DOHH2 (cell line): ENCODE measurements at regions not wholly inside any gene's neighbourhood (a gene's known extent, or its start where the extent isn't known, plus 50 kb on each side); places are given as distances from the start of the nearest gene placed in this dataset.

Experiments used
- H3F3A ChIP-seq: fragments of 200-600 bp; sonication (generic), shearing (Covaris generic); 2 replicates; pipeline ENCODE4 v1.6.0; 2016; ENCODE audit warnings: antibody characterized with exemption, mild to moderate bottlenecking; ENCODE audit not compliant: control insufficient read depth, insufficient read depth
- H3K27ac ChIP-seq: fragments of 200-600 bp; sonication (generic); 2 replicates; pipeline ENCODE4 v1.5.1; 2014; ENCODE audit warnings: low read depth, mild to moderate bottlenecking, low read length, moderate library complexity
- H3K27me3 ChIP-seq: fragments of 200-600 bp; sonication (generic); 2 replicates; pipeline ENCODE4 v1.6.1; 2014; ENCODE audit warnings: mild to moderate bottlenecking, low read length, mixed read lengths; ENCODE audit not compliant: control insufficient read depth
- H3K36me3 ChIP-seq: fragments of 200-600 bp; sonication (generic); 2 replicates; pipeline ENCODE4 v1.6.1; 2014; ENCODE audit warnings: mild to moderate bottlenecking, low read length, moderate library complexity, mixed read lengths; ENCODE audit not compliant: control insufficient read depth
- H3K4me1 ChIP-seq: fragments of 200-600 bp; sonication (generic); 2 replicates; pipeline ENCODE4 v1.6.1; 2014; ENCODE audit warnings: mild to moderate bottlenecking, low read length, mixed read lengths; ENCODE audit not compliant: control insufficient read depth
- H3K4me2 ChIP-seq: fragments of 200-600 bp; sonication (generic); 2 replicates; pipeline ENCODE4 v1.6.0; 2014; ENCODE audit warnings: mild to moderate bottlenecking, low read length, moderate library complexity
- H3K4me3 ChIP-seq: fragments of 200-600 bp; sonication (generic); 2 replicates; pipeline ENCODE4 v1.5.1; 2014; ENCODE audit warnings: mild to moderate bottlenecking, low read length, mixed read lengths
- H3K79me2 ChIP-seq: fragments of 200-600 bp; sonication (generic); 2 replicates; pipeline ENCODE4 v1.6.1; 2014; ENCODE audit warnings: mild to moderate bottlenecking, low read length, mixed read lengths; ENCODE audit not compliant: control insufficient read depth
- H3K9me2 ChIP-seq: fragments of 200-600 bp; sonication (generic); replicated peaks from 2 replicates; pipeline ENCODE4 v1.6.1; 2014; ENCODE audit warnings: mild to moderate bottlenecking, low read length, mixed read lengths; ENCODE audit not compliant: control insufficient read depth
- H3K9me3 ChIP-seq: fragments of 200-600 bp; sonication (generic); 2 replicates; pipeline ENCODE4 v1.6.1; 2014; ENCODE audit warnings: antibody characterized with exemption, low read length, mixed read lengths; ENCODE audit not compliant: control insufficient read depth, insufficient read depth
- H4K20me1 ChIP-seq: fragments of 200-600 bp; sonication (generic); 2 replicates; pipeline ENCODE4 v1.6.0; 2014; ENCODE audit warnings: low read depth, mild to moderate bottlenecking, antibody characterized with exemption, low read length, moderate library complexity; ENCODE audit not compliant: control insufficient read depth, insufficient read depth
- EZH2phosphoT487 ChIP-seq: fragments of 200-600 bp; sonication (generic); IDR thresholded peaks from 2 replicates; pipeline ENCODE4 v1.6.1; 2017; ENCODE audit warnings: borderline replicate concordance, mild to moderate bottlenecking, antibody characterized with exemption, low read length, moderate library complexity, mixed read lengths
- TF ChIP-seq, protein P1 (sequence below): fragments of 200-600 bp; sonication (generic); IDR thresholded peaks from one replicate; pipeline ENCODE4 v1.5.1; 2014; ENCODE audit warnings: antibody characterized with exemption, mild to moderate bottlenecking, low read depth, low read length; ENCODE audit not compliant: poor library complexity, severe bottlenecking

DNA sequence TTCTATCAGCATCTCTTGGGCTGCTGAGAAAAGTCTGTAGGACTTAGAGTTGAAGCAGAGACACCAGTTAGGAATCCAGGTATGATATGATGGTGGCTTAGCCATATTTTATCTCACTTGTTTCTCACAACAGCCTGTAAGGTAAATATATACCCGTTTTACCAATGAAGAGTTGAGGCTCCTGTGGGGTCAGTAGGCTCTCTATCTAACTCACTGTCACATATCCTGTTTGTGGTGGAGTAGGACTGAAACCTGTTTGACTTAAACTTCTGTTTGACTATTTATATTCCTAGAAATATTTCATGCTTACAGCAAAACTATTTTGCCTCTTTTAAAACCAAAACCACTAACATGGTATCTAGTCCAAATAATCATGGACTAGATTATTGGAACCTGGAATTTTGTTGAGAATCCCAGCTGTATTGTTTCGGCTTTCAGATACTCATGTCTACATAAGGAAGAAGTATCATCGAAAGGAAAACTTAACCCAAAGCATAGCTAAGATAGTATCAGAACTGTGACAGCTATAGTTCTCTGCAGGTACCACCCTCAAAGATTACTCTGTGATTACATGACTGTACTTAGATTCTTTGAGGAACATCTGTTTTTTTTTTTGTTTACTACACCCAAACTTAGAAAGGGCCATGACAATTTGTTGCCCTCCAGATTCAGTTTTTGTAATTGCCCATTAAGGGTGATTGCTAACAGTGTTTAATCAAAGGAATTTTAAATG lies 216.1 kb upstream of the THUMPD2 start:
- no peak overlapping the region for H3K27ac ChIP-seq
- no peaks in the 10 kb centered on the region for H4K20me1 ChIP-seq
- H3K4me1 ChIP-seq: no peaks in the 10 kb centered on the region
- no peaks in the 10 kb centered on the region for H3F3A ChIP-seq
- TF ChIP-seq EZH2phosphoT487: no peak
- TF ChIP-seq, protein P1, sequence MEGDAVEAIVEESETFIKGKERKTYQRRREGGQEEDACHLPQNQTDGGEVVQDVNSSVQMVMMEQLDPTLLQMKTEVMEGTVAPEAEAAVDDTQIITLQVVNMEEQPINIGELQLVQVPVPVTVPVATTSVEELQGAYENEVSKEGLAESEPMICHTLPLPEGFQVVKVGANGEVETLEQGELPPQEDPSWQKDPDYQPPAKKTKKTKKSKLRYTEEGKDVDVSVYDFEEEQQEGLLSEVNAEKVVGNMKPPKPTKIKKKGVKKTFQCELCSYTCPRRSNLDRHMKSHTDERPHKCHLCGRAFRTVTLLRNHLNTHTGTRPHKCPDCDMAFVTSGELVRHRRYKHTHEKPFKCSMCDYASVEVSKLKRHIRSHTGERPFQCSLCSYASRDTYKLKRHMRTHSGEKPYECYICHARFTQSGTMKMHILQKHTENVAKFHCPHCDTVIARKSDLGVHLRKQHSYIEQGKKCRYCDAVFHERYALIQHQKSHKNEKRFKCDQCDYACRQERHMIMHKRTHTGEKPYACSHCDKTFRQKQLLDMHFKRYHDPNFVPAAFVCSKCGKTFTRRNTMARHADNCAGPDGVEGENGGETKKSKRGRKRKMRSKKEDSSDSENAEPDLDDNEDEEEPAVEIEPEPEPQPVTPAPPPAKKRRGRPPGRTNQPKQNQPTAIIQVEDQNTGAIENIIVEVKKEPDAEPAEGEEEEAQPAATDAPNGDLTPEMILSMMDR: no peak
- no peaks in the 10 kb centered on the region for H3K36me3 ChIP-seq
- H3K79me2 ChIP-seq: no peaks in the 10 kb centered on the region
- no peak overlapping the region for H3K4me2 ChIP-seq
- no peaks in the 10 kb centered on the region for H3K9me2 ChIP-seq
- no peaks in the 10 kb centered on the region for H3K9me3 ChIP-seq
- H3K27me3 ChIP-seq: no peaks in the 10 kb centered on the region
- no peak overlapping the region for H3K4me3 ChIP-seq

DNA sequence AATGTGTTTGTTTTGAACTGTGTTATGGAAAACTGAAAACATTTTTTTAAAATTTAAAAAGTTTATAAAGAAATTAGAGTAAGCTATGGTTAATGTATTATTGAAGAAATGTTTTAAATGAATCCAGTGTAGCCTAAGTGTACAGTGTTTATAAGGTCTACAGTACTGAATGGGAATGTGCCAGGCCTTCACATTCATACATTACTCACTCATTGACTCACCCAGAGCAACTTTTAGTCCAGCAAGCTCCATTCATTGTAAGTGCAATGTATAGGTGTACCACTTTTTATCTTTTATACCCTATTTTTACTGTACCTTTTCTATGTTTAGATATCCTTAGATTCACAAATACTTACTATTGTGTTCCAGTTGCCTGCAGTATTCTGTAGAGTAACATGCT lies 215.1 kb upstream of the THUMPD2 start:
- H3K4me2 ChIP-seq: no peak overlapping the region
- H4K20me1 ChIP-seq: no peaks in the 10 kb centered on the region
- no peaks in the 10 kb centered on the region for H3K4me1 ChIP-seq
- no peak overlapping the region for H3K27ac ChIP-seq
- H3K79me2 ChIP-seq: no peaks in the 10 kb centered on the region
- H3K4me3 ChIP-seq: no peak overlapping the region
- H3F3A ChIP-seq: no peaks in the 10 kb centered on the region
- TF ChIP-seq EZH2phosphoT487: no peak
- TF ChIP-seq, protein P1: no peak
- H3K27me3 ChIP-seq: no peaks in the 10 kb centered on the region
- H3K36me3 ChIP-seq: no peaks in the 10 kb centered on the region
- no peaks in the 10 kb centered on the region for H3K9me3 ChIP-seq
- H3K9me2 ChIP-seq: no peaks in the 10 kb centered on the region

DNA sequence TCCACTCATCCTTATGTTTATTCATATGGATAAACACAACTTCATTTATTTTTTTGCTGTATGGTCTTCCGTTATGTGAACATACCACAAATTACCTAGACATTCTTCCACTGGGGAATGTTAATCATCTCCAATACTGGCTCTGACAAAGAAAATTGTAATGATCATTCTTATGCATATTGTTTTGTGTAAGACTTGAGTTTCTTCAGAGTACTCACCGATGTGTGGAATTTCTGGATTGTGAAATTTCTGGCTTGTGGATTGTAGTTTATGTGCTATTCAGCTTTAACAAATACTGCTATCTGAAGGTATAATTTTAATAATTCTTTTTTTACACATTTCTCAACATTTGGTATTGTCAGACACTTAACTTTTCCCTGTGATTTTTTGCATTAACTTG lies 212.2 kb upstream of the THUMPD2 start:
- H4K20me1 ChIP-seq: no peaks in the 10 kb centered on the region
- no peak overlapping the region for H3K27ac ChIP-seq
- H3K4me1 ChIP-seq: no peaks in the 10 kb centered on the region

More for the DNA sequence above, 212.2 kb upstream of the THUMPD2 start:
- Histone ChIP-seq H3K36me3 (no peaks in the 10 kb centered on the region), H3F3A (no peaks in the 10 kb centered on the region), H3K79me2 (no peaks in the 10 kb centered on the region), H3K4me2 (no peak overlapping the region), H3K27me3 (no peaks in the 10 kb centered on the region), H3K9me2 (no peaks in the 10 kb centered on the region), H3K4me3 (no peak overlapping the region), H3K9me3 (no peaks in the 10 kb centered on the region)
- TF ChIP-seq EZH2phosphoT487: no peak
- TF ChIP-seq, protein P1: no peak
